K562 (cell line): ENCODE measurements at regions not wholly inside any gene's neighbourhood (a gene's known extent, or its start where the extent isn't known, plus 50 kb on each side); places are given as distances from the start of the nearest gene placed in this dataset.

Experiments
- ATAC-seq: fragments of 200-7000 bp; cut with Tn5 transposase; 3 replicates; pipeline ENCODE4 v1.9.1; 2020; ENCODE audit warnings: moderate library complexity
- BruUV-seq: library from RNA; stranded (reverse); fragments of 400-500 nt; replicated peaks from 2 replicates; lab custom pipeline; 2021; lab: Mats Ljungman, UMichigan
- CTCF ChIA-PET: fragments of 300-600 bp; formaldehyde crosslinking; extraction: SDS; loops from one replicate; lab custom pipeline; 2021; ENCODE audit warnings: low intra/inter-chr PET ratio; lab: Yijun Ruan, JAX
- POLR2A ChIA-PET: fragments of 300-600, 350-650 bp; sonication (Branson Sonifier 250); formaldehyde crosslinking; extraction: SDS; loops from one replicate; lab custom pipeline; 2021; ENCODE audit warnings: antibody characterized with exemption, inconsistent platforms; lab: Yijun Ruan, JAX
- DNase-seq, 4 experiments: peaks; one replicate each; pipeline versions ENCODE4 v3.0.0 to v3.0.0-alpha.2; 2011 to 2018; ENCODE audit warnings: low spot score in 3 of 4, mixed read lengths in 3 of 4; ENCODE audit errors: extremely low read depth in 1 of 4
- FAIRE-seq: peaks from 2 replicates; lab custom pipeline; 2011; peaks lifted over from hg19 to GRCh38; lab: Jason Lieb, UNC
- H2AFZ ChIP-seq: 2 replicates; pipeline ENCODE4 v1.6.0; 2011; ENCODE audit warnings: low read depth, low read length, control low read depth, inconsistent platforms
- H3K27ac ChIP-seq: fragments of 200-600 bp; 3 replicates; pipeline ENCODE4 v1.8.0; 2011; ENCODE audit warnings: low read depth, mild to moderate bottlenecking, control low read depth, inconsistent platforms, low read length, moderate library complexity, mixed read lengths; ENCODE audit errors: extremely low read depth
- H3K27me3 ChIP-seq, 2 experiments: fragments of 300-600 bp in 1 of 2; 2 replicates in 1 of 2; 3 replicates in 1 of 2; pipeline versions ENCODE4 v1.6.0 to v1.8.0; 2011; ENCODE audit warnings: inconsistent platforms in 2 of 2, low read length in 2 of 2, mild to moderate bottlenecking in 1 of 2, mixed read lengths in 1 of 2, moderate library complexity in 1 of 2; ENCODE audit not compliant: control insufficient read depth in 2 of 2, insufficient read depth in 2 of 2
- H3K36me3 ChIP-seq: fragments of 300-600 bp; 3 replicates; pipeline ENCODE4 v1.8.0; 2011; ENCODE audit warnings: mild to moderate bottlenecking, low read length, inconsistent platforms; ENCODE audit not compliant: control insufficient read depth, insufficient read depth
- H3K4me1 ChIP-seq, 2 experiments: fragments of 200-600 bp in 1 of 2; replicated peaks in 1 of 2; 2 replicates in 1 of 2; 3 replicates in 1 of 2; pipeline versions ENCODE4 v1.5.1 to v1.8.0; 2011; ENCODE audit warnings: inconsistent platforms in 2 of 2, low read length in 2 of 2, mild to moderate bottlenecking in 1 of 2, mixed read lengths in 1 of 2, moderate library complexity in 1 of 2; ENCODE audit not compliant: control insufficient read depth in 2 of 2, insufficient read depth in 2 of 2
- H3K4me2 ChIP-seq: 2 replicates; pipeline ENCODE4 v1.6.1; 2011; ENCODE audit warnings: low read length, control low read depth, inconsistent platforms, mixed read lengths; ENCODE audit not compliant: insufficient read depth
- H3K4me3 ChIP-seq: fragments of 200-600 bp; sonication (generic), shearing (Covaris generic); 2 replicates; pipeline ENCODE4 v1.5.1; 2016; ENCODE audit warnings: control low read depth, inconsistent platforms
- H3K79me2 ChIP-seq: fragments of 200-600 bp; 3 replicates; pipeline ENCODE4 v1.8.0; 2011; ENCODE audit warnings: low read length, inconsistent platforms; ENCODE audit not compliant: control insufficient read depth, insufficient read depth
- H3K9ac ChIP-seq, 2 experiments: 2 replicates each; pipeline versions ENCODE4 v1.6.0 to v1.6.1; 2011; ENCODE audit warnings: low read depth in 2 of 2, low read length in 2 of 2, control low read depth in 1 of 2, inconsistent platforms in 1 of 2, mild to moderate bottlenecking in 1 of 2, mixed read lengths in 1 of 2; ENCODE audit not compliant: insufficient read depth in 1 of 2
- H3K9me1 ChIP-seq: one replicate; pipeline ENCODE4 v1.6.0; 2011; ENCODE audit warnings: inconsistent platforms, mild to moderate bottlenecking, low read length, moderate library complexity; ENCODE audit not compliant: control insufficient read depth, insufficient read depth
- H3K9me3 ChIP-seq: replicated peaks from 2 replicates; pipeline ENCODE4 v1.5.1; 2011; ENCODE audit warnings: low read depth, low read length, inconsistent platforms; ENCODE audit not compliant: control insufficient read depth, insufficient read depth
- H4K20me1 ChIP-seq: replicated peaks from 2 replicates; pipeline ENCODE4 v1.6.1; 2011; ENCODE audit warnings: low read length, inconsistent platforms, mixed read lengths; ENCODE audit not compliant: control insufficient read depth, insufficient read depth
- ARID3B ChIP-seq: fragments of 250-450 bp; sonication (Bioruptor Pico); IDR thresholded peaks from 2 replicates; pipeline ENCODE4 v1.4.0; 2020; ENCODE audit warnings: borderline replicate concordance
- ATF4 ChIP-seq: fragments of 450-650 bp; formaldehyde crosslinking; IDR thresholded peaks from 2 replicates; pipeline ENCODE4 v1.4.0; 2022; ENCODE audit warnings: mild to moderate bottlenecking, moderate library complexity
- BACH1 ChIP-seq: fragments of 200-800 bp; sonication (Bioruptor generic); IDR thresholded peaks from 2 replicates; pipeline ENCODE4 v1.6.1; 2016; ENCODE audit warnings: missing genetic modification characterization, missing compliant biosample characterization
- ESRRB ChIP-seq: fragments of 250-450 bp; sonication (Bioruptor Pico); IDR thresholded peaks from 2 replicates; pipeline ENCODE4 v1.5.0; 2020; ENCODE audit warnings: mild to moderate bottlenecking, moderate library complexity, borderline replicate concordance
- FOSL1 ChIP-seq: fragments of 200-800 bp; sonication (Bioruptor generic); conservative IDR thresholded peaks from 2 replicates; pipeline ENCODE4 v1.6.1; 2016; ENCODE audit warnings: missing genetic modification characterization, missing compliant biosample characterization
- HNRNPLL ChIP-seq: fragments of 200-400 bp; formaldehyde crosslinking; IDR thresholded peaks from 2 replicates; pipeline ENCODE4 v1.6.1; 2017; ENCODE audit warnings: low read length, low read depth, mild to moderate bottlenecking; ENCODE audit not compliant: poor library complexity, severe bottlenecking
- MED1 ChIP-seq: sonication (generic); formaldehyde crosslinking; IDR thresholded peaks from 2 replicates; pipeline ENCODE4 v1.8.1; 2023; ENCODE audit warnings: missing genetic modification reagents, borderline replicate concordance
- TBP ChIP-seq: optimal IDR thresholded peaks from 2 replicates; pipeline ENCODE3; 2011; ENCODE audit warnings: low read depth, low read length, improper control_type of control experiment
- ZKSCAN3 ChIP-seq: fragments of 250-450 bp; sonication (Bioruptor Pico); IDR thresholded peaks from 2 replicates; pipeline ENCODE4 v1.4.0; 2020
- ZNF197 ChIP-seq: fragments of 200-800 bp; sonication (Bioruptor generic); IDR thresholded peaks from 2 replicates; pipeline ENCODE4 v1.6.1; 2016; ENCODE audit warnings: low read depth, missing genetic modification characterization, missing compliant biosample characterization
- WGBS: fragments of 100-300 bp; shearing (Covaris generic); methylation state at CpG from one replicate; pipeline ENCODE4 v1.1.6; 2016; ENCODE audit warnings: low coverage, mixed read lengths; ENCODE audit not compliant: insufficient coverage; ENCODE audit errors: missing lambda C conversion rate; 5-methylcytosine and 5-hydroxymethylcytosine counted together
- in situ Hi-C: fragments of 300-500 bp; cut with MboI; formaldehyde crosslinking; loops from 4 replicates; pipeline ENCODE4 v1.15.0; 2018; ENCODE audit warnings: inconsistent platforms, mixed read lengths
- intact Hi-C: fragments of 100-400 bp; cut with micrococcal nuclease; formaldehyde crosslinking; loops from 2 replicates; pipeline ENCODE4 v1.14.2; 2022

- intact Hi-C loops = no loop called here
- Histone ChIP-seq H3K27ac (no peak overlapping the region), H3K9me1 (no peaks in the 10 kb centered on the region), H3K4me1 (no peaks in the 10 kb centered on the region), H4K20me1 (no peaks in the 10 kb centered on the region), H3K79me2 (no peaks in the 10 kb centered on the region), H3K9me3 (no peaks in the 10 kb centered on the region), H3K9ac (no peak overlapping the region), H3K27me3 (no peaks in the 10 kb centered on the region), H2AFZ (no peak overlapping the region), H3K36me3 (no peaks in the 10 kb centered on the region), H3K4me3 (no peak overlapping the region), H3K4me2 (no peak overlapping the region)
- no peak for FAIRE-seq
- BruUV-seq = no TSS peak
- CTCF ChIA-PET = no interaction called here
- 0% methylated on average over 1 of the region's 1 CpG for WGBS
- no peak for DNase-seq
- in situ Hi-C loops = no loop called here
- POLR2A ChIA-PET = no interaction called here
- no peak for ATAC-seq
- TF ChIP-seq ESRRB (CRISPR knock-in tag) = no peak
- TF ChIP-seq HNRNPLL = no peak
- no peak for TF ChIP-seq ARID3B
- TF ChIP-seq TBP = no peak
- TF ChIP-seq ATF4 (CRISPR knock-in tag) = no peak
- no peak for TF ChIP-seq BACH1
- TF ChIP-seq ZNF197 = no peak
- TF ChIP-seq ZKSCAN3 (CRISPR knock-in tag) = no peak
- no peak for TF ChIP-seq FOSL1 (tag)
- no peak for TF ChIP-seq MED1 (CRISPR knock-in tag)
Observed at GRCh38 chr3:21237638-21238037, 513.4 kb downstream of the ZNF385D start.
